CD4-positive, alpha-beta T cell treated with Interferon gamma for 1 hour (primary cell): ENCODE measurements at regions not wholly inside any gene's neighbourhood (a gene's known extent, or its start where the extent isn't known, plus 50 kb on each side); places are given as distances from the start of the nearest gene placed in this dataset.
"Not testable (repeated sequence)": the region's sequence is repeated elsewhere in the genome, so short reads cannot be mapped to it uniquely, and the experiment has no call there.

Experiments
- DNase-seq: peaks from one replicate; pipeline ENCODE4 v3.0.0-alpha.2; 2020

DNA sequence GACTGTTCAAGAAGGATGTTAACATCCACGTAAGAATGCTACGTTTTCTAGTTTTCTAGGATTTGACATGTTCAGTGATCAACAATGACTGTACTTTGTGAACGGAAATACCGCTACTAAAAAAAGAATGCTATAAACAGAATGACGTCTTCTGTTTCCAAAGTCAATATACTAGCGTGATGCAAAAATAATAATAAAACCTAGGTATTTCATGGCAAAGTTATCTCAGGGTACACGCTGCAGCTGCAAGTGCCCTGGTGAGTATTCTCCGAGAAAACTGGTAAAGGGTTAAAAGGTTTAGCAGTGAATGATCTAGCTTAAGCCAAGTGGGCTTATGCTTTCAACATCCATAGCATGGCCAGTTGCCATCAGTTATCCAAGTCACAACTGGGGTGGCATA, 653.3 kb upstream of the PFKP start:
- DNase-seq, result no peak

DNA sequence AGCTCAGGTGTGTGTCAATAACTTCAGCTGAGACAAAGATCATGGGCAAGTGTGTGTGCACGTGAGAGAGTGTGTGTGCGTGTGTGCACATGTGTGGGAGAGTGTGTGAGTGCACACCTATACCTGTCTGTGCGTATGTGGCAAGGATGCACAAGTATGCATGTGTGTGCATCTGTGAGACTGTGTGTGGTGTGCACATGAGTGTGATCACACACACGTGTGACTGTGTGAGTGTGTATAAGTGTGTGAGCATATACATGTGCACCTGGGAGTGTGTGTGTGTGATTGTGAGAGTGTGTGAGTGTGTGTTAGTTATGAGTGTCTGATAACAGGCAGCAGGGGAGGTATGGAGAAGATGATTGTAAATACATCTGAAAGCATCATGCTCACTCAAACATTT, 657.3 kb upstream of the PFKP start:
- no peak for DNase-seq

DNA sequence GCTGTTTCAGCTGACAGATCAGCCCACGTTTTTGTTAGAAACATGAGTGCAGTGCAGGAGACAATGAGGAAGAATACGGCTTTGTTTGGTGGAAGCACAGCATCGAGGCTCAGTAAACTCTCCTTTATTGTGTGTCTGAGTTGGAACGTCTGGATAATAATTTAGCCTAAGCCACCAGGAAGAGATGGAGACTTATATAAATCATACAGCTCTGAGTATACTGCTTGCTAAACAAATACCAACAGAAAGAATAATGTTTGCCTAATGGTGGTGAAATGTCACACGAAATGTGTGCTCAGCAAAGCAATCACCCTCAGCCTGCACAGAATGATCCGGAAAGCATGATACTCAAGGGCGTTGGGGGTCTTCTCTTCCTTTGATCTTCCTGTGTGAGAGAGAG, 664.1 kb upstream of the ADARB2 start:
- DNase-seq, result no peak

- DNase-seq, result no peak
Observed at GRCh38 chr10:2399482-2399881, 662.2 kb upstream of the ADARB2 start.

DNA sequence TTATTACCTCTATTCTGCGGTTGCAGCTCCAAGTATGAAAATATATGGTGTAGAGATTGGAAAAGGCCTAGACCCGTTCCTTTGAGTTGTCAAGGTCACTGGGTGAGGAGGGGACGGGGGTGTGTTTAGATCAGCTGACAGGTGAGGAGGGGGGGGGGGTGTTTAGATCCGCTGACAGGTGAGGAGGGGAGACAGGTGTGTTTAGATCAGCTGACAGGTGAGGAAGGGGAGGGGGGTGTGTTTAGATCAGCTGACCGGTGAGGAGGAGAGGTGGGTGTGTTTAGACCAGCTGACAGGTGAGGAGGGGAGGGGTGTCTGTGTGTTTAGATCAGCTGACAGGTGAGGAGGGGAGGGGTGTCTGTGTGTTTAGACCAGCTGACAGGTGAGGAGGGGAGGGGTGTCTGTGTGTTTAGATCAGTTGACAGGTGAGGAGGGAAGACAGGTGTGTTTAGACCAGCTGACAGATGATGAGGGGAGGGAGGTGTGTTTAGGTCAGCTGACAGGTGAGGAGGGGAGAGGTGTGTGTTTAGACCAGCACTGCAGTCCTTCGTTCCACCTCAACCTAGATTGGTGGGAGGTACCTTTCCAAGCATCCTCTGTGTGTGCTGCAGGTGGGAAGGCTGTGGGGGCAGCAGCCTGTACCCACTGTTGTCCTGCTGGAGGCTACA, 655.0 kb upstream of the ADARB2 start:
- DNase-seq, result no peak

GRCh38 chr10:2387672-2388071, 650.3 kb upstream of the ADARB2 start:
- no peak for DNase-seq

DNA sequence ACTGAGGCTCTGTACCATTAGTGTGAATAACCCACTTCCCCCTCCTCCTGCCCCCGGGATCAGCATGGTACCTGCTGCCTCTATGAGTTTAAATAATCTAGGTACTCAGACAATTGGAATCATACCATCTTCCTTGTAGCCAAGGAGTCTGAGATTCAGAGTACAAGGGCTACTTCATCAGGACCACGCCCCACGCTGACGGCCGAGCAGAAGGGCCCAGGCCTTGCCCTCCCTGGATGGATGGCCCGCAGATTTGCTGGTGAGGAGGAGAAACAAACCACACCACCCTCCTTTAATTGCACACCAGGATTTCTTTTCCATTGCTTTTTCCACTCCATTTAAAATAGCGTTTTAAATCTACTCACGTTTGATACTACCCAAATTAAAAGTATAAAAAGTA, 649.9 kb upstream of the ADARB2 start:
- no peak for DNase-seq

GRCh38 chr10:2380218-2380617, 642.9 kb upstream of the ADARB2 start:
- no peak for DNase-seq

GRCh38 chr10:2367083-2367482, 629.8 kb upstream of the ADARB2 start:
- no peak for DNase-seq

DNA sequence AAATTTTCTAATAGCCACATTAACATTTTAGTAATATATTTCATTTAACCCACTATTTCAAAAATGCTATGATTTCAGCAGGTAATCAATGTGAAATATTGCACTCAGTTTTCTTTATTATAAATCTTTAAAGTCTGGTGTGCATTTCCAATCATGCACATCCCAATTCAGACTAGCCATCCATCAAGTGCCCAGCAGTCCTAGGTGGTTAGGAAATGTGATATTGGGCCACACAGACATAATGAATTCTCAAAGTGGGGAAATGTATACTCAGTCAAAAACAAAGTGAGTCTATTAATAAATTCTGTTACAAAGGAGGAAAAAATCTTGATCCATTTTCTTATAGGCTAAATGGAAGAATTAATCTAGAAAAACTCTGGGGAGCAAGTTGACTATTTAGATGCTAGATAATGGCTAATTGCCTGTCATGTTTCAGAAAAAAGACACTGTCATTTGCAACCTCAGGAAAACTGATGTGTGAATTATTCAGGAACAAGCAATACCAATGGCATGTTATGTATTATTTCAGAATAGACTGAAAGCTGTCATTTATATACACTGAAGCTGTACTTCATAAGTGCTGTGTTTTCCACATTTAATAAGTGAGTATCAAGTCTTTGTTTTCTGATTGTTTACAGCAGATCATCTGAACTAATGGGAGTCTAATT, 629.1 kb upstream of the ADARB2 start:
- DNase-seq, result no peak

DNA sequence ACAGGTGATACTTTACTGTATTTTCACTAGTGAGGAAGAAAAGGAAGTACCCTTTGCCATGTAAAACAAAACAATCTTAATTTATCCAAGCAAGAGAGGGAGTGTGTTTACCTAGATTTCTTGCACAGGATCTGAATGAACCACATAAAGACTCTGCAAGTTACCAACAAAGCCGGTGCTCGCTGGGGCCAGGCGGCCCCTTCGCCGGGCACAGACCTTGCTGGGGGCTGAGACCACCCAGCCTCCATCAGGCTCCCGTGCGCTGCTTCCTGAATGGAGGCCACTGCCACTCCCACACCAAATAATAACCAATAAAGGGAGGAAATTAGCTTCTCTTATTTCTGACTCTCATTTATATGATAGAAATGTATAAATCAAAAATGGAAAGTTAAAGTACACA, 625.0 kb upstream of the ADARB2 start:
- no peak for DNase-seq

GRCh38 chr10:2358586-2358985, 621.3 kb upstream of the ADARB2 start:
- no peak for DNase-seq

GRCh38 chr10:2356670-2357069, 619.3 kb upstream of the ADARB2 start:
- no peak for DNase-seq

DNA sequence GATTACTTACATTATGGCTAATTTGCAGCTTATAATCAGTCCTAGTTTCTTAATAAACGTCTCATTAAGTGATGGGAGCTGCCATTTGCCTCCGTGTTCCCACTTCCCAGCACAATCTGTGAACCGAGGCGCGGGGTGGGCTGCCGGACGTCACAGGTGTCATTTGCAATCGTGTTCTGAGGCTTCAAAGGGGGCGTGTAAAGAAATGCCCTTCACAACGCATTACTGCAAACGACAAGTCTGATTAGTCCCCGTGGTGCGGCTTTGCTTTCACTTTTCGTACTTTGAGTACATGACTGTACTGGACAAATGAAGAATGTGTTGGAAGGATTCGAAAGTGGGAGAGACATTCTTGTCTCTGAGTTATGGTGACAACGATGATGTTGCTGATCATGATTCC, 614.2 kb upstream of the ADARB2 start:
- DNase-seq, result no peak

GRCh38 chr10:2342206-2342605, 604.9 kb upstream of the ADARB2 start:
- DNase-seq, result no peak

DNA sequence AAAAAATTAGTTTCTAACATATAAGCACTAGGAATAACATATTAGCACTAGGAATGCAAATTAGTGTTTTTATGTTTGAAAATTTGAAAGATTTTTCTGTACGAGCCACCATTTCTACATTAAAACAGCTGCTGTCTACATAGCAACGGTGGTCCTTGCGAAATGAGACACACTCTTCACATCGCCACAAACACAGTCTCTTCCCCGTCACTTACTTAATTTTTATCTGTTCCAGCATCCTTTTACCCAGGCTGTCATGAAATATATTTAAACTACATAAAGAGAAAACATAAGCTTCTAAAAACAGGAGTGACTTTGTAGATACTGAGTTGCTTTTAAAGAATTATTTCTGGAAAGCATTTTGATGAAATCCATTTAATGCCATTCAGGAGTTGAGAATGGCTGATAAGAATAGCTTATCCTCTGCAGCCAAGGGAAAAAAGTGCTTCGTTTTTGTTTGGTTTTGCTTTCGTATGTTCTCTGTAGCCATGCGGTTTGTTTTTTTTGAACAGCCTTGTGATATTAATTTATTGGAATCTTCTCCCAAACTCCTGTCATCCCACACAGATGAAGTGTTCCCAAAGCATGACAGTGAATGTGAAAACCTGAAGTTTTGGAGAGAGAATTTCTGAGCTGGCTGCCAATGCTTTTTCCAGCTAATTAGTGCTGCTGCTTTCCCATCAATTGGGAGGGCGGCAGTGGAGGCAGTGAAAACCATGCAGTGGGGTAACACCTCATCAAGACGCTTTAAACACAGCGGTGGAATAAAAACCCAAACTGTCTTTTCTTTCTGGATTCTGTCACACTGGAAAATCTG, 603.7 kb upstream of the ADARB2 start:
- DNase-seq, result no peak

DNA sequence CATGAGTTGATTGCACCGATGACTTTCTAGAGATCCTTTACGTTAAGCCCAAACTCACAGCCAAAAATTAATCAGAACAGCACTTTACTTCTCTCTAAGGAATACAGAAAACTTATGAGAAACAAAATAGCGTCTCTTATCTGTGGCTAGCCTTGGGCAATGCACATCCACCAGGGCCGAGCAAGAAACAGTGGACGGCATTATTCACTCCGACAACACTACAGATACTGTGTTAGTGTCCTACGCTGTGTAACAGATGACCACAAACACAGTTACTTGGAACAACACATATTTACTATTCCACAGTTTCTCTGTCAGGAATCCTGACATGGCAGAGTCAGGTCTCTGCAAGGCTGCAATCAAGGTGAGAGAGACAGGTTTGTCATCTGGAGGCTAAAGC, 598.3 kb upstream of the ADARB2 start:
- DNase-seq, result no peak

GRCh38 chr10:2334575-2334974, 597.2 kb upstream of the ADARB2 start:
- no peak for DNase-seq

GRCh38 chr10:2329082-2329481, 591.8 kb upstream of the ADARB2 start:
- no peak for DNase-seq

DNA sequence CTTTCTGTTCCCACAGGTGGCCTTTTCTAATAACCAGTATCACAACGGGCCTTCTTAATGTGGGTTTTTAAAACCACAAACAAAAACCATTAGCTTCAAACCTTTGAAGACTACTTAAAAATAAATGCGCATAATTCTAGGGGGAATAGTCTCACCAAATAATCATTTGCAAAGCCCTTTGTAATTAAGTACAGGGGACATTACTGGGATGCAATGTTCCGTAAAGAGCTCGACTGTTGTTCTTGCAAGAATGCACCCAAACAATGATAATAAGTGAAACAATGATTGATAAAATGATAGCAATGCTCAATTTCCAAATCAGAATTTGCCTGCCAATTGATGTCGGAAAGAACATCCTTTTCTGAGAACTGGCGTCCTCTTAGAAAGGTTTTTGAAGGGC, 589.1 kb upstream of the ADARB2 start:
- DNase-seq, result no peak

DNA sequence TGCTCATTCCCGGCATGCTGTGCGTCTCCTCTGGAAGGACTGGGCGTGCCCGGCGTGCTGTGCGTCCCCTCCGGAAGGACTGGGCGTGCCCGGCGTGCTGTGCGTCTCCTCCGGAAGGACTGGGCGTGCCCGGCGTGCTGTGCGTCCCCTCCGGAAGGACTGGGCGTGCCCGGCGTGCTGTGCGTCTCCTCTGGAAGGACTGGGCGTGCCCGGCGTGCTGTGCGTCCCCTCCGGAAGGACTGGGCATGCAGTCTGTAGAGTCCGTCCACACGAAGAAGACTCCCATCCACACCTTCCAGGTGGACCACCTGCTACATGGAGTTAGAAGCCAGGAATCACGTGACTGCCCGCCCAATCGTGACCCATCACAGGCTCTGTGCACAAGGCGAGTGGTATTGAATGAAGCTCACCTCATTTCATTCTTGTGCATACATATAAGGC, 577.7 kb upstream of the ADARB2 start:
- not testable (repeated sequence) for DNase-seq

DNA sequence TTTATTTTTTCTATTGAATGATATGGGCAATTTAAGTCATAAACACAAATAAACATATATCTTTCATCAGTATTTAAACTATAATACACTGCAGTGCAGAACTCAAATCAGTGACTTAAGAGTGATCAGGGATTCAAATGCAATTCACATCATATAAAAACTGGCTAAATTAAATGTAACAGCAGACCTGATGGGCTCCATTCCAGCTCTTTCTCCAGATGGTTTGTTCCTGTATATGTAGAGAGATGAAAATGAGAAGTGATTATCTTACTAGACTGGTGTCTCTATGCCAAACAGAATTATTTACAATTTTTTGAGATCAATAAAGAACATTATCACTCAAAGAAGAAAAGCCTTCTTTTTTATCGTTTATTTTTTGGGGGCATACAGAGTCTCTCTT, 568.8 kb upstream of the ADARB2 start:
- no peak for DNase-seq

- DNase-seq, result no peak
Observed at GRCh38 chr10:2303169-2303568, 565.8 kb upstream of the ADARB2 start.

GRCh38 chr10:2301227-2301626, 563.9 kb upstream of the ADARB2 start:
- no peak for DNase-seq
